NCI-H2029 (cell line): ENCODE measurements at regions not wholly inside any gene's neighbourhood (a gene's known extent, or its start where the extent isn't known, plus 50 kb on each side); places are given as distances from the start of the nearest gene placed in this dataset.

ENCODE experiments used
- DNase-seq: peaks from one replicate; lab custom pipeline; 2025; lab: John Stamatoyannopoulos, UW

DNA sequence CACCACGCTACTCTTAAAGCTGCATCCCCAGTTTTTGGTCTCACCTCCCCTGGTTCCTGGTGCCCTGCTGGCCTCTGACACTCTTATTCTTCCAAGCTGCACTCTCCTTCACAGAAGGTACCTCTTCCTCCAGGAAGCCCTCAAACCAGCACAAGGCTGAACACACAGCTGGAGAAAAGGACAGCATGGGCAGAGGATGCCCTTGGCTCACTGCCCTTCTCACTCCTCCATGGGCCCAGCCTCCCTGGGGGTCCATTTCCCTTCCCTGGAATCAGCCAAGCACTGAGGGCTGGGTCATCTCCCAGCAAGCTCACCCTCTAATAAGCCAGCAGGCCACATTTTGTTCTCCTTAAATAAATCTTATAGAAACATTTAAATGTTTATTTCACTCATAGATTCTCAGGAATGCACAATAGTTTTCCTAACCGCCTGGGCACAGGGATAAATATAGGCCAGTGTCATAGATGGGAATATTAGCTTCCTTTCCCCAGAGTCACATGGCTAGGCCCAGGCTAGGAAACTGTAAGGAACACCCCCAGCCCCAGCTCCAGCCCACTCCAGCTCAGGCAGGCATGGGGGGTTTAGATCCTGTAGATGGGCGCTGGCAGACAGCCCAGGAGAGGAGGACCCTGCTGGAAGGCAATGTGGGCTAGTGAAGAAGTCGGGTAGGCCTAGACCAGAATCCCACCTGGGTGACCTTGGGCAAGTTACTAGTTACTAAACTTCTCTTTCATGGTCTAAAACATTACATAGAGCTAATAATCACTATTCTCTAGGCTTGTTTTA, 51.5 kb downstream of the IRAG1 start:
- DNase-seq: no peak

DNA sequence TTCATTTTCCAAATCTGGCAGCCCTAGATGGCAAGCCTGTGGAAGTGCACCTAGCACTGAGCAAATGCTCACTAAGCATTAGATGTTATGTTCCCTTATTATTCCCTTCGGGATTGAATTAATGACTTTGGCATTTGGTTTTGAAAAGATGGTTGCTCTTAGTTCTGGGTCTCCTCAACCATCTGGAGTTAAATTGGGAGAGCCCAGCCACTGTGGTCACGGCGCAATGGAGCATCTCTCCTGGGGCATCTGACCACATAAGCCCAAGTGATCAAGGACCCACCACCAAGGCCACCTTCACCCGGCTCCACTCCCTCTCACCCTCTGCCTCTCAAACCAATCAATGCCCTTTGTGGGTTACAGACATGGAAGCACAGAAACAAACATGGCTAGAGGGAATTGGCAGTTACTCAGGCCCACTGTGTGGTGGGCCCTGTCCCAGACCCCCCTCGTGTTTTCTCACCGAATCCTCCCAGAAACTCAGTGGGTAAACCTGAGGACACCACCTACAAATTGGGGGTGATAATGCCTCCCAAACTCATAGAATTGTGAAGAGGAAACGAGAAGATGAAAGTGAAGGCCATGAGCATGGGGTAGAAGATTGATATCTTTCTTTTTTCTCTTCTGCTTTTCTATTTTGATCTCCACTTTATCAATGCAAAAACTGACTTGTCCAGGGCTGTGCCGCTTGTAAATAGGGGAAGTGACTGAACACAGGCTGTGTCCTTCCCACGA, 52.2 kb downstream of the IRAG1 start:
- DNase-seq: no peak

DNA sequence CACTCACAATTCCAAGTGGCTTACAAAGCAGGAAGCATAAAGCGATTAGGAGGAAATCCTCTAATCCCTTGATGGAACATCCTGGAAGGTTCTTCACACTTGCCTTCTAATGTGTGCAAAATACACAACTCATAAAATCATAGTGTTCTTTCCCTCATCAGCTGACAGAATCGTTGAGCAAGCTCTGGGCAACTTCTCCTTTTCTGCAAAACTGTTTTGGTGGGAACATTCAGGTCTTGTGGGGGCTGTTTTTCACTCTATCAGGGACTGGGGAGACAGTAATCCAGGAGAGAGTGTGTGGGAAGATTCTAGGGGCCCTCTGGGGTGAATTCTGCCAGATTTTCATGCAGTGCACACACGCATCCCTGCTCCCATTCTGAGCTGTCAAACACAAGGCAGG, 53.2 kb downstream of the IRAG1 start:
- DNase-seq: no peak

DNA sequence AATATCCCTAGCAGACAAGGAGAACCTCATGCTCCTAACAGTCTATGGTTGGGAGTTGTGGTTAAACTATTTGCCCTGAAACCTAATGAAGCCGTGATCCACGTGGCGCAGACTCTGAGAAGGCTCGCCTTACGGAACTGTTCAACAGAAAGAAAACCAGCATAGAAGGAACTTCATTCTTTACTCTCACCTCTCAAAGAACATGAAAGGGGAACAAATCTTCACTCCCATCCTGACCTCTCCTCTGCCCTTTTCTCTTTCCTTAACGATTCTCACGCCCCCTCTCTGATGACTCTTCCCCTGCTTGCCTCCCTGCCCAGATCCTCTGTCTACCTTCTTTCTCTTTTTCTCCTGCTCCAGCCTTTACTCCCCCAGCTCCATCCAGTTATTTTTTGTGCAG, 54.2 kb downstream of the IRAG1 start:
- DNase-seq: no peak

DNA sequence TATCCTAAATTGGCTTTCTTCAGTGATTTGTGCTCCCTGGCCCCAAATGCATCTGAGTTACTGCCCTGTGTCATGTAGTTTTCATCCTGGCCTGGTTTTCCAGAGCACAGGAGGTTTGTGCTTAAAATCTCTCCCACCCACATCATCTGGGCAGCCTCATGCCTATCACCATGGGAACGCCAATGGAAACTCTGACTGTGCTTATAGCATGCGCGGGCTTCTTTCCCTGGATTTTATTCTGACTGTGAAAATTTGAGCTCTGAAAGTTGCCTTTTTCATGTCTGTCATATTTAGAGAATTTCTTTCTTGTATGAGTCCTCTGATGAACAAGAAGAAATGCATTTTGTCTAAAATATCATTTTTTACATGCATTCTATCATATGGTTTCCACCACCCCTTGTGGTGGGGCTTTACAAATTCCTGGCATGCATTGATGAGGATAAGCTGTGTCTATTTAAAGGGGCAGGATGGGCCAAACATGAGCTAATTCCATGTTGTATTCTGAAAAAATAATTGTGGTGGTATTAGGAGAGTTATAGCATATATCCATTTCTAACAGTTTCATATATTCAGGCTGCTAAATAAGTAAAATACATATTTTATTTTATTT, 55.1 kb downstream of the IRAG1 start:
- no peak for DNase-seq

DNA sequence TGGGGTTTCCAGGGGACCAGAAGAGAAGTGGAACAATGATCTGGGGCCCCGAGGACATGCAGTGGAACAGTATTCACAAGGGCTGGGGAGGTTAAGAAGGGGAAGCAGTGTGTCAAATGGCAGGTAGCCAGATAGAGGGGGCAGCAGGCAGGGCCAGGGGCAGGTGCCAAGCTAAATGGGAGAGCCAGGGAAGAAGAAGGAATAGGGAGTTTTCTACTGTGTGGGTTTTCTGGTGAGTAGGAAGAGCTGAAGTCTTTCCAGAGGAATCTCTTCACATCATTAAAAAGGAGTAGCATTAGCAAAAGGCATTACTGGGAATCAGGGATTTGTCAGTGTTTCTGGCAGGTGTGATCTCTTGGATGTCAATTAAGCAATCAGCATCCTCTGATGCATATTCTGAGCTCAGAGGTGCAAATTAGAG, 55.8 kb downstream of the IRAG1 start:
- no peak for DNase-seq

DNA sequence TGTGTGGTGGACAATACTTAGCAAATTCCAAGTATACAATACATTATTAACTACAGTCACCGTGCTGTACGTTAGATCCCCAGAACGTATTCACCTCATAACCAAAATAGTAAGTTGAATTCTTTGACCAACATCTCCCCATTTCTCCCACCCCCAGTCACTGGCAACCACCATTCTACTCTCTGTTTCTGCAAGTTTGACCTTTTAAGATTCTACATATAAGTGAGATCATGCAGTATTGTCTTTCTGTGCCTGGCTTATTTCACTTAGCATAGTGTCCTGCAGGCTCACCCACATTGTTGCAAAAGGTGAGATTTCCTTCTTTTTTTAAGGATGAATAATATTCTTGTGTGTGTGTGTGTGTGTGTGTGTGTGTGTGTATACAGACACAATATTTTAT, 59.1 kb downstream of the IRAG1 start:
- no peak for DNase-seq

DNA sequence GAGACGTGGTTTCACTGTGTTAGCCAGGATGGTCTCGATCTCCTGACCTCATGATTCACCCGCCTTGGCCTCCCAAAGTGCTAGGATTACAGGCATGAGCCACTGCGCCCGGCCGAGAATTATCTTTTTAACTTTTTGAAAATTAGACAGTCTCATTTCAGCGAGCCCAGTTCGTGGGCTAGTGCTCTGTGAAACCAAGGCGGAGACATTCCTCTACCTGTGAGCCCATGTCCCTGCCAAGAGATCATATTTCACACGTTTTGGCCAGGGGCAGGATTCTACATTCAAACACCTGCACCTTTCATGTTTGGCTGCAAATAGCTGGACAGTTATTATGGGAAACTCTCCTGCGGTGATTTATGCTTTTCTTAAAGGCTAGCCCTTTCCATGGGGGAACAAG, 60.3 kb downstream of the IRAG1 start:
- DNase-seq: no peak

DNA sequence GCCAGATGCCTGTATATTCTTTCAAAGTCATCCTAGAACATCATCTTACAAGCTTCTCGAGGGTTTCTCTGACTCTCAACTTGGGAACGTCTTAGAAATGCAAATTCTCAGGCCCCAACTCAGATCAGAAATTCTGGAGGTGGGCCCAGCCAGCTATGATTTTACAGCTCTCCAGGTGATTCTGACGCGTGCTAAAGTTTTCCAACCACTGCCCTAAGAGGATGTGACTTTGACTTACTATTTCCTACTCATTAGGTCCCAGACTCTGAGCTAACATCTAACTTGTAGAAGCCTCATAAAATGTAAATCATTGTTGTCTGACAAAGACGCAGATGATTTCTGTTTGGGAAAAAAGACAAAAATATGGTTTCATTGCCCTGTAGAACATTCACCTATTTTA, 61.1 kb downstream of the IRAG1 start:
- no peak for DNase-seq

DNA sequence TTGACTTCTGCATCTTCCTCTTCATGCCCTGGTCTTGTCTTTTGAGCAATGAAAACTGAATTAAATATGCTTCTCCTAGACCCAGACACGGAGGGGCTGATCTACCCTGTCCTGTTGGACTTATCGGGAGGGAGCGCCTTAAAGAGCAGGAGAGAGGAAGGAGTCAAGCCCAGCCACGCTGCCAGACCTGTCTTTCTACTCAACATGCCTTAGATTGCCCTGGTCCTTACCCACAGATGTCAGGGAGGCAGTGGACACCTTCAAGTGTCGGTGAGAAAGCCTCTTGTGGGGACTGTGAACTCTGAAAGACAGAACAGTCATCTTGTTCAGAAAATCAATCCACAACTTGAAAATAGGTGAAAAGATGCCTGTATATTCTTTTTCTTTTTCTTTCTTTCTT, 61.8 kb downstream of the IRAG1 start:
- DNase-seq: no peak

DNA sequence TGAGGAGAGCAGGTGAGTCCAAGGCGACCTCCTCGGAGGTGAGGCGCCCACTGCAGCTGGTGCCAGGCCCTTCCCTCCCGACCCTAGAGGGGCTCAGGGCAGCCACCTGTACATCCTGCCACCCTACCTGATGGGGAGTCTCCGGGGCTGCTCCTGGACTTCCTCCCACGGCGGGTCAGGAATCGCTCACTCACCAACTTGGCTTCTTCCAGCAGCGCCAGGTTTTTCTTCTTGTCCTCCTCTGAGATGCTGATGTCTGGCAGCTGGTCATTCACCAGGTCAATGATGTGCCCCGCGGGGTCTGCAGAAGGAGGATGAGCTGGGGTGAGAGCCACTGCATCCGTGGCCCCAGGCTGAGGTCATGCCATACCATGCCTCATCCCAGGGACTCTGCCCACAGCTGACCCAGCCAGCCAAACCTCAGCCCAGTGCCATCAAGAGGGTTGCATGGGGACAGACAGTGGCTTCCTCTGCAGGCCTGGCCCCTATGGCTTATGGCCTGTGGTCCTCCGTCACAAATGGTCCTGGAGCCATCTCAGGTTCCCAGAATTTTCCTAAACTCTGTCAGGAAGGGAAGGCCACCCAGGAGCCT, 61.0 kb upstream of the LYVE1 start:
- DNase-seq: no peak

DNA sequence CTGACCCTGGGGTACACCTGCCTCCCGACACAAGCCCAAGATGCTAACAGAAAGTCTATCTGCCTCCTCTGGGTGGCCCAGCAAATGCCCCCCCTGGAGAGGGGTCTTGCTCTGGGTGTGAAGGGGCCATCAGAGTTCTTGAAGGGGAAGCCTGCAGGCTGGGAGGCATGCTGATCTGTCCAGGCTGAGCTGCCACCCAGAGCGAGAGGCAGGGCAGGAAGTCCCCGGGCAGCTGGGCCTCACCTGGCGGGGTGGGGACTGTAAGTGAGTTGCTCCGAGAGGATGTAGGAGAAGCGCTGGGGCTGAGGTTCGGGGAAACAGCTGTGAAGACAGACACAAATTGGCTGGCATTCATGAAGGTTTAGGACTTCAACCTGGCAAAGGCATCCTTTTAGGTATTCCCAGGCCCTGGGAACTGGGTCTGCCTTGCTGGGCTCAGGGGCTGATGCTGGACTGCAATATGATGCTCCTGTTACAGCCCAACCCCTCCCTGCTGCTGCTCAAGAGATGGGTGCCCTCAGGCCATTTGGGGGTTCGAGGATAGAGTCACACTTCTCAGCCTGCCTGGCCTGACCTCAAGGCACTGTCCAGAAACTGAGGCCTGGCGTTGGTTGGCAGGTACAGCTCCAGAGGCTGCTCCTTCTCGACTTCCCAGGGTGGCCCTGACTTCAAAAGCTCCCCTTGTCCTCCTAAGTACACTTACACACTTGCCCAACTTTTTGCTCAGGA, 60.2 kb upstream of the LYVE1 start:
- DNase-seq: no peak

DNA sequence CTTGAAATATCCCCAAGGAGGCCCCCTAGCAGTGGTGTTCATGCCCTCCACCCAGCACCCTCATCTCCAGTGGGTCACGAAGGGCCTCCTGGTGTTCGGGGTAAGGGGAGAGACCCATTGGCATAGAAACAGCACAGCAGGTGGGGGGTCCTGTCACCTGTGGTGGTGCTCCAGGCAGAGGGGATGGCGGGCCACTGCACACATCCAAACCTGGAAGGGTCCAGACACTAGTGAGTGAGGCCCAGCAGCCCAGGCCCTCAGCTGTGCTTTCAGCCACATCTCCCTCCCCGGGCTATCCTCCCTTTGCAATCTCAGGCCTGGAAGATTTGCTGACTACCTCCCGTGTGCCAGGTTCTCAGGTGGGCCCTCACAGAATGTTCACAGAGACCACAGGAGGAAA, 59.4 kb upstream of the LYVE1 start:
- no peak for DNase-seq

DNA sequence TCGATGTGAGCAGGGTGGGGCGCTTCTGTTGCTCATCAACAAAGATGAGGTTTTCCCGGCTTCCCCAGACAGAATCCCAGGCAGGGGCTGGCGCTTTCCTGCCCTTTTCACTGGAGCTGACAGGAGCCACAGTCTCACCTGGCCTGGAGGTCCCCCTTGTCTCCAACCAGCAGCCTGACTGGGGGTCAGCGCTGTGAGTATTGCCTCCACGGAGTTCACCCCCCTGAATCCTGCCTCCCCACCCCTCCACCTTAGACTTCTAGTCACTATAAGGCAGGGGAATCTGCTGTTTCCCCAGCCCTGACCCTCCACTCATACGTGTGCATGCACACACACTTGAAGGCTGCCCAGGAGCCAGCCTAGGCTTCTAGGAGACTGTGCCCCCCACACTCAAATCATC, 58.8 kb upstream of the LYVE1 start:
- no peak for DNase-seq

DNA sequence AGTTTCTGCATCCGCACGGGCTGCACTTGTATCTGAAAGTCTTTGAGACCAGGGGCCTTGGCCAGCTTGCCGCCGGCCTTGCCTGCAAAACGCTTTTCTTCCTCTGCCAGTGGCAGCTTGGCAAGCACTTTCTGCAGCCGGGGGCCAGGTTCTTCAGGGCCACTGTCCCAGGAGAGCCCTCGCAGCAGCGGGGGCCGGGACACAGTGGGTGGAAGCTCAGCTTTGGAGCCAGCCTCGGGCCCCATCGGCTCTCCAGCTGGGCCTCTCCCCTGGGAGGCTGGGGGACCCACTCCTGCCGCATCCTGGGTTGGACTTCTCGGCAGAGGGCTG, 57.5 kb upstream of the LYVE1 start:
- no peak for DNase-seq

DNA sequence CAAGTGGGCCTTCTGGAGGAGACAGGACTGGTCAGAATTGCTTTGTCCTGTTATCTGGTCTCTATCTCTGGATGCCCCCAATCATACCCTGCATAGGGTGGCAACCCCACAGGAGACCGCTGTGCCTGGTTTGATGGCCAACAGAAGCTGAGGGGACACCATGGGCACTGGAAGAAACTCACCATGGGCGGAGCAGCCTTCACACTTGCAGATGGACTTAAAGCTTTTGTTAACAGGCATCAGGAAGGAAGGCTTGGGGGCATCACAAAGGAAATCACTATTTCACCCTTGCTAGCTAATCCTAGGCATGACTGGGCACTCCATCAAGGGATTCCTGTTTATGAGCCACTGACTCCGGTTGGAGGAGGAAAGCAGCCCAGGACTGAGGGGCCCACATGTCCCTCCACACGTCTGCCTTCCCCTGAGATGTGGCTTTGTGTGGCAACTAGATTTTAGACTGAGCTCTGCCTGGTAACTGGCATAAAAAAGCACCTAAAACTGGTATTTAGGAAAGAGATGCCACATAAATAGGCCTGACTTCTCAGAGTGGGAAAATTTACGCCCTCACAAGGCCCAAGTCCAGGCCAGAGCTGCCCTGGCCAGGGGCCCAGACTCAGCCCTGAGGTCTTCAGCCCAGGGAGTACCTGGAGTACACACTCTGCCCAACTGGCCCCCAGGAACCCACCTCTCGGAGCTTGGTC, 57.0 kb upstream of the LYVE1 start:
- no peak for DNase-seq

DNA sequence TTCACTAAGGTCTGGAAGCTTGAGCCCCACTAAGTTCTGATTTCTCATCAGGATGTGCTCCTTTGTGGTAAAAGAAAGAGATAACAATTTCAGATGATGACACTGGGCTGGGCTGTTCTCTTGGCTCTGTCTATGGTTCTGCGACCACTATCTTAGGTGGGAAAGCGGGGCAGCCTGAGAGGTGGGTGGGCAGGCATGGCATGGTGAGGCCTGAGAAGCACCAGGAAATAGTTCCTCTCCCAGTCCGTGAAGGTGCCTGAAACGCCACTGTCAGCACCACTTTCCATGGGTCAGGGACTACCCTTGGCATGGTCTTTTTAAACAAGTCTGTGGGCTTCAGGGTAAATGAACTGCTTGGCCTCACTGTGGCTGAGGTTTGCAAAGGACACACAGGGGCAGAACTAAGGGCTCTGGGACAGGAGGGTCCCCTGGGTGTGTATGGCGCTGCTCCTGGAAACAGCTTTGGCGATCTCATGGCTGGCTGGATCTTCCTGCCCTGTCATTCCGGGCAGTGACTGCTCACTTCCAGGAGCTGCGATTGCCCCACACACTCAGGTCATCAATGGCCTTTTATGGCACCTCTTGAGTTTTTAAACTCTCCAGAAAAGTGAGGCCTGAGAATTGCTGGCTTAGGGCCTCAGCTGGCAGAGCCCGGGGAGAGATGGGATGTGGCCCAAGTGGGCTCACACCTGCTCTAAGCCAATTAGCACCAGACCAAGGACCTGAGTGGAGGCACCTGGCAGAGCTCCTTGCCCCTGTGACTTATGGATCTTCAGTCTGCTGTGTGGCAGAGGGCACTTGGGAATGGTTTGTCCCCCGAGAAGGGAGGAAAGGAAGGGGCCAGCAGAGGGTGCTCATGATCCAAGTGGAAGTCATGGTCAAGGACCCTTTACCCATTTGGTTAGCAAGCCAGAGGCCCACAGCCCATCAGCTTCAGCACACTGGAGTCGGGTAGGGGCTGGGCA, 55.6 kb upstream of the LYVE1 start:
- DNase-seq: peak; percentile 78

DNA sequence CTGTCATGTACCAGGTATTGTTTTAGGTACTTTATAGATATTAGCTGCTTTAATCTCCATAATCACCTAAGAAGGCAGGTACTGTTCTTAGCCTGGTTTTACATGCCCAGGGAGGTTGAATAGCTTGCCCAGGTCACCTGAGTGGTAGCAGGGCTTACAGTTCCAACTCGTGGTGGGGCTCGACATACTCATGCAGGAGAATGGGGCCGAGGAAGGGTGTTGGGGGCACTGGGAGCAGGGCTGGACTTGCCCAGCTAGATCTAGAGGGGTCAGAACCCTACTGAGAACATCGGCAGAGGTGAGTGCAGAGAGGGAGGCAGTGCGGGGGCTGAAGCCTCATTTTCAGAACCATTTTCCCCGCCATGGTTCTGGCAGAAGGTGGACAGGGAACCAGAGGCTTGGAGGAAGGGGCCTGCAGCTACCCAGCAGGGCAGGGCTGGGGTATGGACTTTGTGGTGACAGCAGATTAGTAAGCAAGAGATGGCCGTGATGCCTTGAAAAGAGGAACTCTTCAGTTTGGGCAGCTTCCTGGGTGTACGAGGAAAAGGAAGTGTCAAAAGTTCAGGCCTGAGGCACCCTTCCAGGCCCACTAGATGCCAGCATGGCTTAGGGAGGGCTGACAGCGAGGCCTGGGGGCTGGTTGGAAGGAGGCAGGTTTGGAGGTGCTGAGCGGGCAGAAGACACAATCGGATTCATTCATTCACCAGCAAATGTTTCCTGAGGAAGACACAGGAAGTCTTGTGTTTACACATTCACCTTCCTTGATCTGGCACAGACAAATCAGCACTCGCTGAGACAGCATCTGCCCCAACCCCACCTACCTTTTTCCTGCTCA, 54.7 kb upstream of the LYVE1 start:
- DNase-seq: no peak

DNA sequence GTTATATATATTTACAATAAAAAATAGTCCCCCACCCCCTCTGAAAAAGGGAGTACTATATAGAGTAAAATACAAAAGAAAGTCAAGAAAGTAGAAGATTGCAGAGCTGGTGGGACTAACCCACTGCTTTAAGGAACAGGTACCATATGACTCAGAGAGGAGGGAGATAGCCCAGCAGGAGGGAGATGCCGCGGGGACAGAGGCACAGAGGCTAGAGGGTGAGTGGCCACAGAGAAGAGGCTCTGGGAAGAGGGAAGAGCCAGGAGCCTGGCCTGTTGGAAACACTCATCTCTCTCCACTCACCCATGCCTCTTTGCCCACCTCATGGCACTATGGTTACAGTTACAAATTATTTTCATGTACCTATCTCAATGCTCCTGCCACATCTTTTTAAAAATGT, 53.6 kb upstream of the LYVE1 start:
- DNase-seq: no peak
